HS-27A (cell line): ENCODE measurements at regions not wholly inside any gene's neighbourhood (a gene's known extent, or its start where the extent isn't known, plus 50 kb on each side); places are given as distances from the start of the nearest gene placed in this dataset.
"Not testable (repeated sequence)": the region's sequence is repeated elsewhere in the genome, so short reads cannot be mapped to it uniquely, and the experiment has no call there.

Experiments
- DNase-seq: peaks from one replicate; pipeline ENCODE4 v3.0.0-alpha.2; 2012; ENCODE audit warnings: low read depth, missing footprints

- no peak for DNase-seq
Measured at GRCh38 chr9:87781331-87781730, 55.4 kb downstream of the CTSL start.

- DNase-seq = no peak
Measured at GRCh38 chr9:87783180-87783579, 57.3 kb downstream of the CTSL start.

- not testable (repeated sequence) for DNase-seq
Measured at GRCh38 chr9:87785315-87785970, 59.5 kb downstream of the CTSL start.

- no peak for DNase-seq
Measured at GRCh38 chr9:87786423-87786822, 60.5 kb downstream of the CTSL start.

- DNase-seq = no peak
Measured at GRCh38 chr9:87786876-87787275, 61.0 kb downstream of the CTSL start.

GRCh38 chr9:87787735-87788134, 61.8 kb downstream of the CTSL start:
- no peak for DNase-seq

GRCh38 chr9:87792831-87793288, 66.9 kb downstream of the CTSL start:
- peak; percentile 80 for DNase-seq

- peak; percentile 54 for DNase-seq
Measured at GRCh38 chr9:87793292-87793691, 67.4 kb downstream of the CTSL start.

- DNase-seq = no peak
Measured at GRCh38 chr9:87795178-87795577, 69.3 kb downstream of the CTSL start.

GRCh38 chr9:87796196-87796595, 70.3 kb downstream of the CTSL start:
- no peak for DNase-seq

- no peak for DNase-seq
Measured at GRCh38 chr9:87798261-87798833, 72.4 kb downstream of the CTSL start.

- DNase-seq = no peak
Measured at GRCh38 chr9:87799503-87799902, 73.6 kb downstream of the CTSL start.

- DNase-seq = no peak
Measured at GRCh38 chr9:87800456-87800855, 74.5 kb downstream of the CTSL start.

- DNase-seq = no peak
Measured at GRCh38 chr9:87801013-87801412, 75.1 kb downstream of the CTSL start.

GRCh38 chr9:87803166-87803565, 77.2 kb downstream of the CTSL start:
- DNase-seq = no peak

- no peak for DNase-seq
Measured at GRCh38 chr9:87803623-87804345, 77.9 kb downstream of the CTSL start.

GRCh38 chr9:87805259-87805658, 77.4 kb upstream of the SPATA31E1 start:
- no peak for DNase-seq

GRCh38 chr9:87810008-87810407, 72.7 kb upstream of the SPATA31E1 start:
- DNase-seq = no peak

- no peak for DNase-seq
Measured at GRCh38 chr9:87810679-87811178, 71.9 kb upstream of the SPATA31E1 start.

GRCh38 chr9:87812375-87813118, 70.1 kb upstream of the SPATA31E1 start:
- no peak for DNase-seq

GRCh38 chr9:87813119-87813463, 69.6 kb upstream of the SPATA31E1 start:
- no peak for DNase-seq

GRCh38 chr9:87816036-87816435, 66.6 kb upstream of the SPATA31E1 start:
- DNase-seq = no peak

- no peak for DNase-seq
Measured at GRCh38 chr9:87818308-87818707, 64.4 kb upstream of the SPATA31E1 start.
